ENCODE measurements at regions not wholly inside any gene's neighbourhood (a gene's known extent, or its start where the extent isn't known, plus 50 kb on each side); places are given as distances from the start of the nearest gene placed in this dataset.

DNA sequence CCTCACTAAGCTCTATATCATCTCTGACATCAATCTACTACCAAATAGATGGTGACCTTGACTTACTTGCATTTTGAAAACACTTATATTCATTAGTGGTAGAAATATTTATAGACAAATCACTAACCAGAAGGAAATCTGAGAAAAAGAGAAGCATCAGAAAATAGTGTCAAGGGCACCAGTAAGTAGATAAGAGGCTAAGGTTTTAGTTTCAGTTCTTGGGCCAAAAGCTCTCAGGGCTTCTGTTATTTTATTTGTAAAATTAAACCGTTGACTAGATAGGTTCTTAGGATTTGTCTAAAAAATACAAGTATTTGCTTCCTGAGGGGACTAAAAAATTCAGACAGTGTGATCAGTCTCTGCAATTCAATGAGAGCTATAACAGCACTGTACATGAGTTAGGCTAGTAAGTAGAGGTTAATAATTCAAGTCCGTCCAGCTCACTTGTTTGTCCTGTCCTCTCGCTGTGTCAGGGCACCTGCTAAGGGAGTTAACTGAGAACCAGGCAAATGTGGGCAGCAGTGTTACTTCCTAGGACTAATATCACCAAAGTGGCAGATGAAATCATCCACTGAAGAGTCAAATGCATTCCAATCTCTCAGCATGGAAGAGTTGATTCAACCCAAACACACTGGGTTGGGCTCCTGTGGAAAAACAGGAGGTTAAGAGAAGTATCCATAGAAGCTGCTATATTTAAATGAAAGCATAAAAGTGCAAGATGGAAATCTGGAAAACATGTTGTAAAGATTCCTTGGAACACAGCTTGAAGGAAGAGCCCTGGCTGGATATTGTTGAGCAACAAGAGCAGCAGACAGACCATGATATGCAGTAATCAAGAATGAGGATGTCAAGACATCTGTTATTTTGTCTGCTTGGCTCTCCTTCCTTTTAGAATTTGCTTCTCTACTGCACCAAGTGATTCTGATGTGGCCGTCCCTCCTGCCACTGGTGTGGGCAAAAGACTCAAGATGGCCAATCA lies 134.9 kb upstream of the ZBTB20 start:
- ChIA-PET POLR2A (no interaction called here), CTCF (interaction anchor here (1.4 kb wide), 1 partner anchor 64 kb away, joined by 6 read pairs; no protein-coding TSS in a partner anchor)
- no peaks in the 10 kb centered on the region for H3K4me1 Mint-ChIP-seq (ENCODE audit: low read depth)
- TF ChIP-seq, protein P1, sequence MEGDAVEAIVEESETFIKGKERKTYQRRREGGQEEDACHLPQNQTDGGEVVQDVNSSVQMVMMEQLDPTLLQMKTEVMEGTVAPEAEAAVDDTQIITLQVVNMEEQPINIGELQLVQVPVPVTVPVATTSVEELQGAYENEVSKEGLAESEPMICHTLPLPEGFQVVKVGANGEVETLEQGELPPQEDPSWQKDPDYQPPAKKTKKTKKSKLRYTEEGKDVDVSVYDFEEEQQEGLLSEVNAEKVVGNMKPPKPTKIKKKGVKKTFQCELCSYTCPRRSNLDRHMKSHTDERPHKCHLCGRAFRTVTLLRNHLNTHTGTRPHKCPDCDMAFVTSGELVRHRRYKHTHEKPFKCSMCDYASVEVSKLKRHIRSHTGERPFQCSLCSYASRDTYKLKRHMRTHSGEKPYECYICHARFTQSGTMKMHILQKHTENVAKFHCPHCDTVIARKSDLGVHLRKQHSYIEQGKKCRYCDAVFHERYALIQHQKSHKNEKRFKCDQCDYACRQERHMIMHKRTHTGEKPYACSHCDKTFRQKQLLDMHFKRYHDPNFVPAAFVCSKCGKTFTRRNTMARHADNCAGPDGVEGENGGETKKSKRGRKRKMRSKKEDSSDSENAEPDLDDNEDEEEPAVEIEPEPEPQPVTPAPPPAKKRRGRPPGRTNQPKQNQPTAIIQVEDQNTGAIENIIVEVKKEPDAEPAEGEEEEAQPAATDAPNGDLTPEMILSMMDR (IDR thresholded peaks at IDR 0.05): no peak
- H3K4me3 Mint-ChIP-seq: no peak overlapping the region
- H3K27ac Mint-ChIP-seq: no peak overlapping the region
- H3K36me3 Mint-ChIP-seq (ENCODE audit: low read depth): no peaks in the 10 kb centered on the region
- H3K9me3 Mint-ChIP-seq: no peaks in the 10 kb centered on the region
- intact Hi-C loops (cut with micrococcal nuclease): no loop called here
- H3K27me3 Mint-ChIP-seq: no peaks in the 10 kb centered on the region
- no peak for ATAC-seq
- DNase-seq: no peak

DNA sequence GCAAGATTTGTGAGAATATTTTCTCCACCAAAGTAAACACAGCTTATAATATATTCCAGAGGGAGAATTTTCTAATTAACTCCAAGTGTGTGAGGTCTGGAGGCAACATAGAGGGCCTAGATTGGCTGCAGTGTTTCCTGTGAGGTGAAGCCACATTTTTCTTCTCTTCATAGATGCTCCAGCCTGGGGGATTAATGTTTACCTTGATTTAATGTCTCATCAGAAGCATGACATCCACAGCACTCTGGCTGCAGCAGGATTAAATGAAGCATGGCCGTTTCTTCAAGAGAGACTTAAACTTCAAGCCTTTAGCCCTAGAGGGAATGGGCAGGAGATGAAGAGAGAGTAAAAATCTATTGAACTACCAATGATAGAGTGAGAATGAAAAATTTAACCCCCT lies 137.9 kb upstream of the ZBTB20 start:
- no peaks in the 10 kb centered on the region for H3K4me1 Mint-ChIP-seq (ENCODE audit: low read depth)
- no peak for DNase-seq
- H3K4me3 Mint-ChIP-seq: no peak overlapping the region
- POLR2A ChIA-PET: no interaction called here
- intact Hi-C loops (cut with micrococcal nuclease): no loop called here
- no peak overlapping the region for H3K27ac Mint-ChIP-seq
- no peak for ATAC-seq
- H3K27me3 Mint-ChIP-seq: no peaks in the 10 kb centered on the region
- TF ChIP-seq, protein P1 (IDR thresholded peaks at IDR 0.05): no peak
- no peaks in the 10 kb centered on the region for H3K36me3 Mint-ChIP-seq (ENCODE audit: low read depth)
- no peaks in the 10 kb centered on the region for H3K9me3 Mint-ChIP-seq
- CTCF ChIA-PET: no interaction called here

DNA sequence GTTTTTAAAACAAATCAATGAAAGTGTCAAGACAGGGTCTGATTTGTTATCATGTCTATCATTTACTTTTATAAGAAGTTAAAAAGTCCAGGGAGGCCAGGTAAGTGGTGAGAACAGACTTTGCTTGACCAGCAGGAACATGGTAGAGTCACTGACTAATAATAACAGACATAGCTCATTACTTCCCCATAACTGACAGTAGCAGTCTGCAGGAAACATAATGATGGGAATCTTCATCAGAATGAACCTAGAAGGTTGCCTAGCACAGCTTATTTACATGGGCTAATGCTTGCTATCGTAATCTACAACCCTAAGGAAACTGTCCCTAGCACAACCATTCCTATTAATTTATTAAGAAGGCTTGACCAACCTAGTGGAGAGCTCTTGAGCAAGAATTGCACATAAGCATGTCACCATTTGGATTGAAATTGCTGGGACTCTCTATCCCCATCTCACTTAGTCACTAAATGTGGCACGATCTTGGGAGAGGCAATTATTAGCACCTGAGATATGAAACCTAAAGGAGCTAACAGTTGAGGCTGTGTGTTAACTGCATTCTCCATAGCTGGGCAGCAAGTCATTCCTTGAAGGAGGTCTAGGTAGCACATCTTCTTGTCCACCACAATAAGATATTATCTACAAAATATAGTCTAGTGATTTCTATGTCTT lies 139.6 kb upstream of the ZBTB20 start:
- H3K27me3 Mint-ChIP-seq: no peaks in the 10 kb centered on the region
- TF ChIP-seq, protein P1 (IDR thresholded peaks at IDR 0.05): no peak
- H3K27ac Mint-ChIP-seq: no peak overlapping the region
- no peak for ATAC-seq
- H3K4me3 Mint-ChIP-seq: no peak overlapping the region
- POLR2A ChIA-PET: no interaction called here
- H3K4me1 Mint-ChIP-seq (ENCODE audit: low read depth): no peaks in the 10 kb centered on the region
- DNase-seq: no peak
- intact Hi-C loops (cut with micrococcal nuclease): no loop called here
- H3K36me3 Mint-ChIP-seq (ENCODE audit: low read depth): no peaks in the 10 kb centered on the region
- H3K9me3 Mint-ChIP-seq: no peaks in the 10 kb centered on the region
- CTCF ChIA-PET: interaction anchor here (1.0 kb wide), 1 partner anchor 461 kb away, joined by 4 read pairs; no protein-coding TSS in a partner anchor

DNA sequence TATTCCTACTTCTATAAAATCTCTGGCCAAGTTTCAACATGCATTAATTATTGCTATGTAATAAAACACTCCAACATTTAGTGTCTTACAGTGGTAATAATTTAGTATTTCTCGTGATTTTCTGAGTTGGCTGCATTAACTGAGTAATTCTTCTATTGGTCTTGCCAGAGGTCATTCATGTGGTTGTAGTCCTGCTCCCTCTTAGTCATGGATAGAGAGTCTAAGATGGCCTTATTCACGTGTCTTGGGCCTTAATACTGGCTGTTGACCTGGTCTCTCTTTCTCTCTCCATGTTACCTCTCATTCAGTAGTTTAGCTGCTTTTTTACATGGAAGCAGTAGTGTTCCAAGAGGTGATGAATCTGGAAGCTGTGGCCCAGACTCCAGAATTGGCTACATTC lies 140.1 kb upstream of the ZBTB20 start:
- H3K9me3 Mint-ChIP-seq: no peaks in the 10 kb centered on the region
- no peaks in the 10 kb centered on the region for H3K4me1 Mint-ChIP-seq (ENCODE audit: low read depth)
- TF ChIP-seq, protein P1 (IDR thresholded peaks at IDR 0.05): no peak
- intact Hi-C loops (cut with micrococcal nuclease): no loop called here
- no peak overlapping the region for H3K4me3 Mint-ChIP-seq
- no peak for DNase-seq
- no peak overlapping the region for H3K27ac Mint-ChIP-seq
- POLR2A ChIA-PET: interaction anchor here (0.6 kb wide), 1 partner anchor 409 kb away, joined by 3 read pairs; no protein-coding TSS in a partner anchor
- no peak for ATAC-seq
- no peaks in the 10 kb centered on the region for H3K27me3 Mint-ChIP-seq
- CTCF ChIA-PET: no interaction called here
- no peaks in the 10 kb centered on the region for H3K36me3 Mint-ChIP-seq (ENCODE audit: low read depth)

DNA sequence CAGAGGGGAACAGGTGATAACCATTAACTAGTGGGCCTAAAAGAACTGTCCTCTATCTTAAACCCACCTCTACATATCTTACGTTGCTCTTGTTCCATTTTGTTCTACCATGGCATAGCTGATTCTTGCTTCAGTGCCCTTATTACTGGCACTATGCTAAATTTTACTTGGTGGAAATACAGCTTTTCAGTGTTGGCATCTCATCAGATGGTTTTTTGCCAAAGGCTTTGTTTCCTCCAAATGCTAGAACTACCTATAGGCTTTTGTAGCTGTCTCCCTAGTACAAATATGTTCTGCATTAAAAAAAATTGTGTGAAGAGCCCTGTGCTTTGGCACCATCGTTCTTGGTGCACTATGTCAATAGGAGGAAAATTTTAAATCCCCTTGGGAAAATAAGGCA lies 145.0 kb upstream of the ZBTB20 start:
- Mint-ChIP-seq H3K4me1 (ENCODE audit: low read depth) (no peaks in the 10 kb centered on the region), H3K36me3 (ENCODE audit: low read depth) (no peaks in the 10 kb centered on the region), H3K27me3 (no peaks in the 10 kb centered on the region), H3K9me3 (no peaks in the 10 kb centered on the region), H3K4me3 (no peak overlapping the region), H3K27ac (no peak overlapping the region)
- TF ChIP-seq, protein P1 (IDR thresholded peaks at IDR 0.05): no peak
- ChIA-PET CTCF (no interaction called here), POLR2A (no interaction called here)
- ATAC-seq: no peak
- intact Hi-C loops (cut with micrococcal nuclease): no loop called here
- DNase-seq: no peak
